PC-3 (cell line): ENCODE measurements at regions not wholly inside any gene's neighbourhood (a gene's known extent, or its start where the extent isn't known, plus 50 kb on each side); places are given as distances from the start of the nearest gene placed in this dataset.

Experiments
- EZH2 ChIP-seq: fragments of 300-600 bp; sonication (generic); IDR thresholded peaks from one replicate; pipeline ENCODE4 v1.6.1; 2017; ENCODE audit warnings: antibody characterized with exemption, mild to moderate bottlenecking, low read length; ENCODE audit not compliant: unreplicated experiment
- TF ChIP-seq, protein P1 (sequence below): fragments of 300-600 bp; sonication (generic); conservative IDR thresholded peaks from 2 replicates; pipeline ENCODE4 v1.5.1; 2017; ENCODE audit warnings: antibody characterized with exemption, low read depth, mild to moderate bottlenecking, low read length

DNA sequence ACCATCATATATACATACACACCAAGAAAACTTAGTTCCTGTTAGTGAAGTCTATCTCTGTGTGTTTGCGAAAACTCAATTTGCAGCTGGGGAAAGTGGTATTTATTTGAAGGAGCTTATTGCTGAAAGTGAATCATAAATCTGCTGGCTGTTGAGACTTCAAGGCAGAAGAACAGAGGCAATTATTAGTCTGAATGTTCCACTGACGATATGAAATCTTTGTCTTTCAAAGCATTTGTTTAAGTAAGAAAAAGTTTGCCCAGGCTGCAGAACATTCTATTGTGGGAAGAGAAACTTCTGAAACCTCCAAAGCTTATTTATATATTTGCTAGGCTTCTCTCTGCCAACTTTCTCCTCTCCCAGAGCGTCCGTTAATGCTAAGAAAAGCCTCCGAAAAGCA lies 255.7 kb upstream of the TMPO start:
- TF ChIP-seq, protein P1, sequence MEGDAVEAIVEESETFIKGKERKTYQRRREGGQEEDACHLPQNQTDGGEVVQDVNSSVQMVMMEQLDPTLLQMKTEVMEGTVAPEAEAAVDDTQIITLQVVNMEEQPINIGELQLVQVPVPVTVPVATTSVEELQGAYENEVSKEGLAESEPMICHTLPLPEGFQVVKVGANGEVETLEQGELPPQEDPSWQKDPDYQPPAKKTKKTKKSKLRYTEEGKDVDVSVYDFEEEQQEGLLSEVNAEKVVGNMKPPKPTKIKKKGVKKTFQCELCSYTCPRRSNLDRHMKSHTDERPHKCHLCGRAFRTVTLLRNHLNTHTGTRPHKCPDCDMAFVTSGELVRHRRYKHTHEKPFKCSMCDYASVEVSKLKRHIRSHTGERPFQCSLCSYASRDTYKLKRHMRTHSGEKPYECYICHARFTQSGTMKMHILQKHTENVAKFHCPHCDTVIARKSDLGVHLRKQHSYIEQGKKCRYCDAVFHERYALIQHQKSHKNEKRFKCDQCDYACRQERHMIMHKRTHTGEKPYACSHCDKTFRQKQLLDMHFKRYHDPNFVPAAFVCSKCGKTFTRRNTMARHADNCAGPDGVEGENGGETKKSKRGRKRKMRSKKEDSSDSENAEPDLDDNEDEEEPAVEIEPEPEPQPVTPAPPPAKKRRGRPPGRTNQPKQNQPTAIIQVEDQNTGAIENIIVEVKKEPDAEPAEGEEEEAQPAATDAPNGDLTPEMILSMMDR: no peak
- TF ChIP-seq EZH2: no peak
